HCT116 (cell line): ENCODE measurements at regions not wholly inside any gene's neighbourhood (a gene's known extent, or its start where the extent isn't known, plus 50 kb on each side); places are given as distances from the start of the nearest gene placed in this dataset.

Source experiments
- ATAC-seq: fragments of 200-7000 bp; cut with Tn5 transposase; 2 replicates; pipeline ENCODE4 v1.9.1; 2020; ENCODE audit warnings: mild to moderate bottlenecking, moderate library complexity
- BruUV-seq: library from RNA; stranded (reverse); fragments of 400-500 nt; replicated peaks from 2 replicates; lab custom pipeline; 2021; lab: Mats Ljungman, UMichigan
- CTCF ChIA-PET: fragments of 300-600 bp; sonication (Branson Sonifier 250); formaldehyde crosslinking; loops from one replicate; lab custom pipeline; 2021; ENCODE audit warnings: antibody characterized with exemption; lab: Charles Lee
- POLR2A ChIA-PET: fragments of 300-600, 350-600 bp; sonication (Branson Sonifier 250); formaldehyde crosslinking; loops from one replicate; lab custom pipeline; 2021; ENCODE audit warnings: antibody characterized with exemption; lab: Charles Lee
- RAD21 ChIA-PET, 2 experiments: fragments of 300-600 bp; sonication (Branson Sonifier 250); formaldehyde crosslinking; loops; one replicate each; lab custom pipeline; 2023; ENCODE audit warnings: low total read pairs in 2 of 2; ENCODE audit not compliant: uncharacterized antibody in 2 of 2, unreplicated experiment in 2 of 2, low non-redundant PET in 1 of 2; lab: Charles Lee
- DNase-seq: peaks from one replicate; pipeline ENCODE4 v3.0.0-alpha.2; 2010; ENCODE audit warnings: low read depth, low spot score
- H2AFZ ChIP-seq: fragments of 200-600 bp; shearing (Covaris generic), sonication (generic); 2 replicates; pipeline ENCODE4 v1.6.1; 2017; ENCODE audit warnings: low read depth, mixed run types, mixed read lengths, antibody characterized with exemption, low read length; ENCODE audit not compliant: poor library complexity, severe bottlenecking
- H3K27ac ChIP-seq: 2 replicates; pipeline ENCODE4 v1.5.1; 2012; ENCODE audit warnings: low read depth, low read length
- H3K27me3 ChIP-seq: fragments of 200-600 bp; sonication (generic); 2 replicates; pipeline ENCODE4 v1.6.1; 2016; ENCODE audit warnings: mixed run types, low read length, mixed read lengths; ENCODE audit not compliant: insufficient read depth
- H3K36me3 ChIP-seq, 2 experiments: fragments of 200-500 bp in 1 of 2; fragments of 200-600 bp in 1 of 2; sonication (Bioruptor generic) in 1 of 2; sonication (generic) in 1 of 2; 2 replicates each; pipeline versions ENCODE4 v1.5.1 to v1.6.1; 2014 to 2016; ENCODE audit warnings: low read length in 2 of 2, inconsistent platforms in 1 of 2, mixed read lengths in 1 of 2, mixed run types in 1 of 2; ENCODE audit not compliant: insufficient read depth in 2 of 2, control insufficient read depth in 1 of 2
- H3K4me1 ChIP-seq, 2 experiments: fragments of 200-600 bp in 1 of 2; sonication (generic) in 1 of 2; 2 replicates each; pipeline versions ENCODE4 v1.5.1 to v1.6.1; 2012 to 2017; ENCODE audit warnings: low read length in 2 of 2, inconsistent platforms in 1 of 2, mild to moderate bottlenecking in 1 of 2, mixed read lengths in 1 of 2, mixed run types in 1 of 2, moderate library complexity in 1 of 2; ENCODE audit not compliant: insufficient read depth in 2 of 2, control insufficient read depth in 1 of 2
- H3K4me2 ChIP-seq: fragments of 200-600 bp; sonication (generic); 2 replicates; pipeline ENCODE4 v1.6.1; 2017; ENCODE audit warnings: mixed run types, low read length, mixed read lengths
- H3K4me3 ChIP-seq, 2 experiments: fragments of 200-600 bp in 1 of 2; sonication (generic) in 1 of 2; replicated peaks in 1 of 2; 2 replicates each; pipeline ENCODE4 v1.5.1; 2011 to 2016; ENCODE audit warnings: low read length in 2 of 2, control low read depth in 1 of 2, low read depth in 1 of 2, mild to moderate bottlenecking in 1 of 2, mixed read lengths in 1 of 2, mixed run types in 1 of 2
- H3K79me2 ChIP-seq: fragments of 200-600 bp; sonication (generic); 2 replicates; pipeline ENCODE4 v1.6.1; 2017; ENCODE audit warnings: mild to moderate bottlenecking, mixed run types, low read length, moderate library complexity, mixed read lengths; ENCODE audit not compliant: insufficient read depth
- H3K9ac ChIP-seq: fragments of 200-600 bp; sonication (generic); 2 replicates; pipeline ENCODE4 v1.6.1; 2016; ENCODE audit warnings: low read length, mixed read lengths
- H3K9me2 ChIP-seq: fragments of 200-600 bp; sonication (generic), shearing (Covaris generic); 2 replicates; pipeline ENCODE4 v1.6.1; 2017; ENCODE audit warnings: mixed run types, mild to moderate bottlenecking, moderate library complexity; ENCODE audit not compliant: insufficient read depth
- H3K9me3 ChIP-seq, 2 experiments: fragments of 200-500 bp in 1 of 2; fragments of 200-600 bp in 1 of 2; sonication (Bioruptor generic) in 1 of 2; sonication (generic) in 1 of 2; 2 replicates each; pipeline ENCODE4 v1.6.1; 2014 to 2017; ENCODE audit warnings: low read length in 2 of 2, mixed read lengths in 2 of 2, inconsistent platforms in 1 of 2, low read depth in 1 of 2, mild to moderate bottlenecking in 1 of 2, mixed run types in 1 of 2, moderate library complexity in 1 of 2; ENCODE audit not compliant: control insufficient read depth in 1 of 2, insufficient read depth in 1 of 2
- H4K20me1 ChIP-seq: fragments of 200-600 bp; sonication (generic), shearing (Covaris generic); 2 replicates; pipeline ENCODE4 v1.6.1; 2017; ENCODE audit warnings: mixed run types, mild to moderate bottlenecking, moderate library complexity; ENCODE audit not compliant: insufficient read depth
- CBX3 ChIP-seq: IDR thresholded peaks from 2 replicates; pipeline ENCODE4 v1.6.1; 2012; ENCODE audit warnings: low read depth
- CEBPB ChIP-seq: IDR thresholded peaks from 2 replicates; pipeline ENCODE4 v1.6.1; 2012; ENCODE audit warnings: low read depth
- ELF1 ChIP-seq: IDR thresholded peaks from 2 replicates; pipeline ENCODE4 v1.6.1; 2012; ENCODE audit warnings: low read depth, borderline replicate concordance
- EZH2 ChIP-seq: fragments of 200-600 bp; sonication (generic); IDR thresholded peaks from 2 replicates; pipeline ENCODE4 v1.6.1; 2017; ENCODE audit warnings: antibody characterized with exemption, mixed run types
- EZH2phosphoT487 ChIP-seq: fragments of 200-600 bp; IDR thresholded peaks from 2 replicates; pipeline ENCODE4 v1.6.1; 2018; ENCODE audit warnings: antibody characterized with exemption, borderline replicate concordance
- FOSL1 ChIP-seq: IDR thresholded peaks from 2 replicates; pipeline ENCODE4 v1.6.1; 2012; ENCODE audit warnings: low read depth
- POLR2A ChIP-seq: IDR thresholded peaks from 2 replicates; pipeline ENCODE4 v1.7.0; 2011; ENCODE audit warnings: borderline replicate concordance; ENCODE audit not compliant: insufficient read depth, insufficient read length; ENCODE audit errors: extremely low read depth
- POLR2AphosphoS5 ChIP-seq: IDR thresholded peaks from 2 replicates; pipeline ENCODE4 v1.6.1; 2011; ENCODE audit warnings: mild to moderate bottlenecking, low read depth, low read length, moderate library complexity
- RAD21 ChIP-seq: IDR thresholded peaks from 2 replicates; pipeline ENCODE4 v1.6.1; 2012; ENCODE audit warnings: low read depth, mild to moderate bottlenecking
- REST ChIP-seq: IDR thresholded peaks from 2 replicates; pipeline ENCODE4 v1.6.1; 2012; ENCODE audit warnings: low read depth
- SIN3A ChIP-seq: IDR thresholded peaks from 2 replicates; pipeline ENCODE4 v1.6.1; 2012; ENCODE audit warnings: low read depth
- SP1 ChIP-seq: IDR thresholded peaks from 2 replicates; pipeline ENCODE4 v1.6.1; 2012; ENCODE audit warnings: low read depth
- SRF ChIP-seq: IDR thresholded peaks from 2 replicates; pipeline ENCODE4 v1.6.1; 2012; ENCODE audit warnings: low read depth
- TCF7L2 ChIP-seq: IDR thresholded peaks from 2 replicates; pipeline ENCODE4 v1.7.0; 2011; ENCODE audit warnings: borderline replicate concordance, inconsistent platforms; ENCODE audit not compliant: insufficient read depth, insufficient read length; ENCODE audit errors: extremely low read depth
- YY1 ChIP-seq: IDR thresholded peaks from 2 replicates; pipeline ENCODE4 v1.6.1; 2011; ENCODE audit warnings: low read length, low read depth, moderate library complexity, mild to moderate bottlenecking; ENCODE audit not compliant: insufficient replicate concordance; ENCODE audit errors: extremely low read depth
- ZFX ChIP-seq: fragments of 450-650 bp; IDR thresholded peaks from 2 replicates; pipeline ENCODE4 v1.6.1; 2017
- ZNF274 ChIP-seq: fragments of 200-500 bp; sonication (Bioruptor generic); IDR thresholded peaks from 2 replicates; pipeline ENCODE4 v1.6.1; 2014; ENCODE audit warnings: mild to moderate bottlenecking, low read depth, low read length, inconsistent platforms
- intact Hi-C: fragments of 100-400 bp; cut with micrococcal nuclease; formaldehyde crosslinking; loops from 2 replicates; pipeline ENCODE4 v1.10.0; 2022
- TF ChIP-seq, protein P1 (sequence below): IDR thresholded peaks from 2 replicates; pipeline ENCODE4 v1.6.1; 2012

GRCh38 chr12:107494331-107494730 is 191.3 kb upstream of the PWP1 start:
- no peaks in the 10 kb centered on the region for H3K4me1 ChIP-seq
- no peak overlapping the region for H3K9ac ChIP-seq
- no peak for DNase-seq
- H3K4me2 ChIP-seq, result no peak overlapping the region
- no peaks in the 10 kb centered on the region for H3K27me3 ChIP-seq
- TF ChIP-seq EZH2 (no peak), POLR2AphosphoS5 (no peak), CBX3 (no peak), FOSL1 (no peak), ZNF274 (no peak), POLR2A (no peak), EZH2phosphoT487 (no peak), SIN3A (no peak), SRF (no peak), ELF1 (no peak)
- TF ChIP-seq, all 23 proteins: peak for 0
- no peaks in the 10 kb centered on the region for H3K79me2 ChIP-seq
- intact Hi-C loops, result no loop called here
- ChIA-PET CTCF (no interaction called here), RAD21 (no interaction called here), POLR2A (no interaction called here)
- no peaks in the 10 kb centered on the region for H4K20me1 ChIP-seq
- no peaks in the 10 kb centered on the region; a peak in 1 of 4 replicates for H3K9me3 ChIP-seq
- no peaks in the 10 kb centered on the region for H3K9me2 ChIP-seq
- H3K36me3 ChIP-seq, result no peaks in the 10 kb centered on the region
- ATAC-seq, result no peak
- H2AFZ ChIP-seq, result no peak overlapping the region
- no peak overlapping the region for H3K4me3 ChIP-seq
- BruUV-seq, result no TSS peak
- no peak overlapping the region for H3K27ac ChIP-seq

DNA sequence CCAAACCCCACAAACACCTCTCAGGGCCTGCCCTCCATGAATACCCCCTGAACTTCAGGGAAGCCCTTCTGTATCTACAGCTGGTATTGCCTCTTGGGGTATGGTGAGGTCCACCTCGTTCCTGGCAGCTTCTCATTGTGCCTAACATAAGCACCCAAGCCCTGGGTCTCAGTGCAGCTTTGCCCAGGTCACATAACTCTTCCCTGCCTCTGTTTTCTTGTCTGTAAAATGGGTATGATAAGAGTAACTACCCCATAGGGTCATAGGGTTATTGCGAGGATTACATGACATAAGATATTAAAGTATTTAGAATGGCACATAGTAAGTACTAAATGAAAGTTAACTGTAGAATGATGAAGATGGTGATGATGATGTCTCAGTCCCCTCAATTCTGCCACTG is 190.0 kb upstream of the PWP1 start:
- H3K4me3 ChIP-seq, result no peak overlapping the region
- CTCF ChIA-PET, result no interaction called here
- no peaks in the 10 kb centered on the region for H3K27me3 ChIP-seq
- no peak overlapping the region for H3K4me2 ChIP-seq
- no peaks in the 10 kb centered on the region for H3K9me2 ChIP-seq
- DNase-seq, result no peak
- POLR2A ChIA-PET, result no interaction called here
- H3K27ac ChIP-seq, result no peak overlapping the region
- no TSS peak for BruUV-seq
- intact Hi-C loops, result no loop called here
- no peaks in the 10 kb centered on the region for H3K36me3 ChIP-seq
- H4K20me1 ChIP-seq, result no peaks in the 10 kb centered on the region
- ATAC-seq, result no peak
- H3K4me1 ChIP-seq, result no peaks in the 10 kb centered on the region
- no peaks in the 10 kb centered on the region for H3K79me2 ChIP-seq
- RAD21 ChIA-PET, result no interaction called here
- H3K9me3 ChIP-seq, result no peaks in the 10 kb centered on the region; a peak in 1 of 4 replicates
- no peak overlapping the region for H2AFZ ChIP-seq
- H3K9ac ChIP-seq, result no peak overlapping the region
- TF ChIP-seq, protein P1, sequence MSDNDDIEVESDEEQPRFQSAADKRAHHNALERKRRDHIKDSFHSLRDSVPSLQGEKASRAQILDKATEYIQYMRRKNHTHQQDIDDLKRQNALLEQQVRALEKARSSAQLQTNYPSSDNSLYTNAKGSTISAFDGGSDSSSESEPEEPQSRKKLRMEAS, result no peak
- no peak for TF ChIP-seq EZH2phosphoT487
- no peak for TF ChIP-seq CEBPB
- no peak for TF ChIP-seq ZFX
- TF ChIP-seq REST, result no peak
- no peak for TF ChIP-seq RAD21
- no peak for TF ChIP-seq SRF
- no peak for TF ChIP-seq POLR2A
- no peak for TF ChIP-seq YY1
- no peak for TF ChIP-seq SP1
- no peak for TF ChIP-seq SIN3A
- TF ChIP-seq TCF7L2, result no peak
